H1 (cell line): ENCODE measurements at regions not wholly inside any gene's neighbourhood (a gene's known extent, or its start where the extent isn't known, plus 50 kb on each side); places are given as distances from the start of the nearest gene placed in this dataset.

Source experiments
- ASH2L ChIP-seq: fragments of 200-600, 300-600 bp; sonication (generic); IDR thresholded peaks from one replicate; pipeline ENCODE4 v1.7.1; 2017; ENCODE audit warnings: low read length
- CREB1 ChIP-seq: IDR thresholded peaks from 2 replicates; pipeline ENCODE4 v1.6.1; 2012; ENCODE audit warnings: inconsistent platforms
- GTF2F1 ChIP-seq: IDR thresholded peaks from 2 replicates; pipeline ENCODE4 v1.6.1; 2012; ENCODE audit warnings: low read depth, low read length, improper control_type of control experiment, borderline replicate concordance
- HDAC6 ChIP-seq: IDR thresholded peaks from one replicate; pipeline ENCODE4 v1.7.1; 2012; ENCODE audit warnings: low read depth, mild to moderate bottlenecking, inconsistent platforms, low read length, moderate library complexity
- JUND ChIP-seq: IDR thresholded peaks from 2 replicates; pipeline ENCODE4 v1.6.1; 2011; ENCODE audit warnings: mild to moderate bottlenecking, improper control_type of control experiment, low read length
- RXRA ChIP-seq: IDR thresholded peaks from 2 replicates; pipeline ENCODE4 v1.6.1; 2011; ENCODE audit warnings: low read depth, mild to moderate bottlenecking, low read length, moderate library complexity; ENCODE audit not compliant: insufficient read depth
- SIRT6 ChIP-seq: IDR thresholded peaks from one replicate; pipeline ENCODE4 v1.7.1; 2012; ENCODE audit warnings: low read length, inconsistent platforms
- SP2 ChIP-seq: IDR thresholded peaks from 2 replicates; pipeline ENCODE4 v1.6.1; 2012; ENCODE audit warnings: mild to moderate bottlenecking, low read length, inconsistent platforms
- SRF ChIP-seq: IDR thresholded peaks from 2 replicates; pipeline ENCODE4 v1.6.1; 2011; ENCODE audit warnings: mild to moderate bottlenecking, low read depth, low read length, moderate library complexity
- SUZ12 ChIP-seq: fragments of 200-600 bp; sonication (generic); IDR thresholded peaks from 2 replicates; pipeline ENCODE4 v1.6.1; 2012; ENCODE audit warnings: mild to moderate bottlenecking, inconsistent platforms, low read length, moderate library complexity, mixed read lengths
- TCF12 ChIP-seq: IDR thresholded peaks from 2 replicates; pipeline ENCODE4 v1.6.1; 2011; ENCODE audit warnings: low read depth, mild to moderate bottlenecking, low read length
- YY1 ChIP-seq: IDR thresholded peaks from 2 replicates; pipeline ENCODE4 v1.6.1; 2011; ENCODE audit warnings: low read depth, mild to moderate bottlenecking, low read length
- TF ChIP-seq, protein P1 (sequence below): fragments of 300-600 bp; sonication (generic); IDR thresholded peaks from 2 replicates; pipeline ENCODE4 v1.7.1; 2012; ENCODE audit warnings: low read length, moderate library complexity, mild to moderate bottlenecking, inconsistent platforms; ENCODE audit not compliant: insufficient replicate concordance
- TF ChIP-seq, protein P2 (sequence below): IDR thresholded peaks from 2 replicates; pipeline ENCODE4 v1.6.1; 2012; ENCODE audit warnings: inconsistent platforms

DNA sequence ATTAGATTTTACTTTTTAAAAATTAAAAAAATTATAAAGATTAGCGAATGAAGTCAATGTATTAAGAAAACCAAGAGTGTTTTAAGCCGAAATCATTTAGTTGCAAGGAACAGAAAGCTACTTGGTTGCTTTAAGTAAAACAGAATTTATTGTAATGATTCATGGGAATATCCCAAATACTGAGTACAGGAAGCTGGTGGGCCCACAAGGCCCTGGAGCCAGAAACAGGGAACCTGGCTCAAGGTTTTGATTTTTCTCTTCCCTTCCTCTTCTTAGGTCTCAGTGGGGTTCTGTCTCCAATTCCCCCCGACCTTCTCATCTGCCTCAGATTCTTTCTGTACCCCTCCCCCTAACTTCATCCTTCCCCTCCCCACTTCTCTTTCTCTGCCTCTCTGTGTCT lies 229.0 kb downstream of the TLE3 start (continued):
- TF ChIP-seq, protein P1, sequence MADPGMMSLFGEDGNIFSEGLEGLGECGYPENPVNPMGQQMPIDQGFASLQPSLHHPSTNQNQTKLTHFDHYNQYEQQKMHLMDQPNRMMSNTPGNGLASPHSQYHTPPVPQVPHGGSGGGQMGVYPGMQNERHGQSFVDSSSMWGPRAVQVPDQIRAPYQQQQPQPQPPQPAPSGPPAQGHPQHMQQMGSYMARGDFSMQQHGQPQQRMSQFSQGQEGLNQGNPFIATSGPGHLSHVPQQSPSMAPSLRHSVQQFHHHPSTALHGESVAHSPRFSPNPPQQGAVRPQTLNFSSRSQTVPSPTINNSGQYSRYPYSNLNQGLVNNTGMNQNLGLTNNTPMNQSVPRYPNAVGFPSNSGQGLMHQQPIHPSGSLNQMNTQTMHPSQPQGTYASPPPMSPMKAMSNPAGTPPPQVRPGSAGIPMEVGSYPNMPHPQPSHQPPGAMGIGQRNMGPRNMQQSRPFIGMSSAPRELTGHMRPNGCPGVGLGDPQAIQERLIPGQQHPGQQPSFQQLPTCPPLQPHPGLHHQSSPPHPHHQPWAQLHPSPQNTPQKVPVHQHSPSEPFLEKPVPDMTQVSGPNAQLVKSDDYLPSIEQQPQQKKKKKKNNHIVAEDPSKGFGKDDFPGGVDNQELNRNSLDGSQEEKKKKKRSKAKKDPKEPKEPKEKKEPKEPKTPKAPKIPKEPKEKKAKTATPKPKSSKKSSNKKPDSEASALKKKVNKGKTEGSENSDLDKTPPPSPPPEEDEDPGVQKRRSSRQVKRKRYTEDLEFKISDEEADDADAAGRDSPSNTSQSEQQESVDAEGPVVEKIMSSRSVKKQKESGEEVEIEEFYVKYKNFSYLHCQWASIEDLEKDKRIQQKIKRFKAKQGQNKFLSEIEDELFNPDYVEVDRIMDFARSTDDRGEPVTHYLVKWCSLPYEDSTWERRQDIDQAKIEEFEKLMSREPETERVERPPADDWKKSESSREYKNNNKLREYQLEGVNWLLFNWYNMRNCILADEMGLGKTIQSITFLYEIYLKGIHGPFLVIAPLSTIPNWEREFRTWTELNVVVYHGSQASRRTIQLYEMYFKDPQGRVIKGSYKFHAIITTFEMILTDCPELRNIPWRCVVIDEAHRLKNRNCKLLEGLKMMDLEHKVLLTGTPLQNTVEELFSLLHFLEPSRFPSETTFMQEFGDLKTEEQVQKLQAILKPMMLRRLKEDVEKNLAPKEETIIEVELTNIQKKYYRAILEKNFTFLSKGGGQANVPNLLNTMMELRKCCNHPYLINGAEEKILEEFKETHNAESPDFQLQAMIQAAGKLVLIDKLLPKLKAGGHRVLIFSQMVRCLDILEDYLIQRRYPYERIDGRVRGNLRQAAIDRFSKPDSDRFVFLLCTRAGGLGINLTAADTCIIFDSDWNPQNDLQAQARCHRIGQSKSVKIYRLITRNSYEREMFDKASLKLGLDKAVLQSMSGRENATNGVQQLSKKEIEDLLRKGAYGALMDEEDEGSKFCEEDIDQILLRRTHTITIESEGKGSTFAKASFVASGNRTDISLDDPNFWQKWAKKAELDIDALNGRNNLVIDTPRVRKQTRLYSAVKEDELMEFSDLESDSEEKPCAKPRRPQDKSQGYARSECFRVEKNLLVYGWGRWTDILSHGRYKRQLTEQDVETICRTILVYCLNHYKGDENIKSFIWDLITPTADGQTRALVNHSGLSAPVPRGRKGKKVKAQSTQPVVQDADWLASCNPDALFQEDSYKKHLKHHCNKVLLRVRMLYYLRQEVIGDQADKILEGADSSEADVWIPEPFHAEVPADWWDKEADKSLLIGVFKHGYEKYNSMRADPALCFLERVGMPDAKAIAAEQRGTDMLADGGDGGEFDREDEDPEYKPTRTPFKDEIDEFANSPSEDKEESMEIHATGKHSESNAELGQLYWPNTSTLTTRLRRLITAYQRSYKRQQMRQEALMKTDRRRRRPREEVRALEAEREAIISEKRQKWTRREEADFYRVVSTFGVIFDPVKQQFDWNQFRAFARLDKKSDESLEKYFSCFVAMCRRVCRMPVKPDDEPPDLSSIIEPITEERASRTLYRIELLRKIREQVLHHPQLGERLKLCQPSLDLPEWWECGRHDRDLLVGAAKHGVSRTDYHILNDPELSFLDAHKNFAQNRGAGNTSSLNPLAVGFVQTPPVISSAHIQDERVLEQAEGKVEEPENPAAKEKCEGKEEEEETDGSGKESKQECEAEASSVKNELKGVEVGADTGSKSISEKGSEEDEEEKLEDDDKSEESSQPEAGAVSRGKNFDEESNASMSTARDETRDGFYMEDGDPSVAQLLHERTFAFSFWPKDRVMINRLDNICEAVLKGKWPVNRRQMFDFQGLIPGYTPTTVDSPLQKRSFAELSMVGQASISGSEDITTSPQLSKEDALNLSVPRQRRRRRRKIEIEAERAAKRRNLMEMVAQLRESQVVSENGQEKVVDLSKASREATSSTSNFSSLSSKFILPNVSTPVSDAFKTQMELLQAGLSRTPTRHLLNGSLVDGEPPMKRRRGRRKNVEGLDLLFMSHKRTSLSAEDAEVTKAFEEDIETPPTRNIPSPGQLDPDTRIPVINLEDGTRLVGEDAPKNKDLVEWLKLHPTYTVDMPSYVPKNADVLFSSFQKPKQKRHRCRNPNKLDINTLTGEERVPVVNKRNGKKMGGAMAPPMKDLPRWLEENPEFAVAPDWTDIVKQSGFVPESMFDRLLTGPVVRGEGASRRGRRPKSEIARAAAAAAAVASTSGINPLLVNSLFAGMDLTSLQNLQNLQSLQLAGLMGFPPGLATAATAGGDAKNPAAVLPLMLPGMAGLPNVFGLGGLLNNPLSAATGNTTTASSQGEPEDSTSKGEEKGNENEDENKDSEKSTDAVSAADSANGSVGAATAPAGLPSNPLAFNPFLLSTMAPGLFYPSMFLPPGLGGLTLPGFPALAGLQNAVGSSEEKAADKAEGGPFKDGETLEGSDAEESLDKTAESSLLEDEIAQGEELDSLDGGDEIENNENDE: no peak
- TF ChIP-seq HDAC6 (no peak), TCF12 (no peak), ASH2L (no peak), YY1 (no peak), CREB1 (no peak), JUND (no peak), SRF (no peak), GTF2F1 (no peak), SP2 (no peak), SIRT6 (no peak), SUZ12 (no peak), RXRA (no peak)
- TF ChIP-seq, protein P2, sequence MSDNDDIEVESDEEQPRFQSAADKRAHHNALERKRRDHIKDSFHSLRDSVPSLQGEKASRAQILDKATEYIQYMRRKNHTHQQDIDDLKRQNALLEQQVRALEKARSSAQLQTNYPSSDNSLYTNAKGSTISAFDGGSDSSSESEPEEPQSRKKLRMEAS: no peak
